Loucy (cell line): ENCODE measurements at regions not wholly inside any gene's neighbourhood (a gene's known extent, or its start where the extent isn't known, plus 50 kb on each side); places are given as distances from the start of the nearest gene placed in this dataset.

Experiments used
- H2AFZ ChIP-seq: fragments of 200-600 bp; sonication (generic); 2 replicates; pipeline ENCODE4 v1.6.0; 2016; ENCODE audit warnings: antibody characterized with exemption, mild to moderate bottlenecking, low read length, moderate library complexity
- H3F3A ChIP-seq: fragments of 200-600 bp; 2 replicates; pipeline ENCODE4 v1.6.0; 2016; ENCODE audit warnings: antibody characterized with exemption, low read depth, mild to moderate bottlenecking
- H3K27me3 ChIP-seq: fragments of 200-600 bp; sonication (generic); 2 replicates; pipeline ENCODE4 v1.6.1; 2014; ENCODE audit warnings: low read length, mild to moderate bottlenecking; ENCODE audit not compliant: insufficient read depth, poor library complexity, severe bottlenecking
- H3K36me3 ChIP-seq: fragments of 200-600 bp; sonication (generic); 2 replicates; pipeline ENCODE4 v1.6.1; 2016; ENCODE audit warnings: low read length; ENCODE audit not compliant: insufficient read depth
- H3K4me1 ChIP-seq: fragments of 200-600 bp; sonication (generic); 2 replicates; pipeline ENCODE4 v1.5.1; 2014; ENCODE audit warnings: low read length, mild to moderate bottlenecking; ENCODE audit not compliant: insufficient read depth, poor library complexity, severe bottlenecking
- H3K4me2 ChIP-seq: fragments of 200-600 bp; sonication (generic); 2 replicates; pipeline ENCODE4 v1.6.0; 2014; ENCODE audit warnings: antibody characterized with exemption, low read length, low read depth, mild to moderate bottlenecking; ENCODE audit not compliant: poor library complexity, severe bottlenecking
- H3K4me3 ChIP-seq: fragments of 200-600 bp; sonication (generic); 2 replicates; pipeline ENCODE4 v1.5.1; 2014; ENCODE audit warnings: low read length, mild to moderate bottlenecking, mixed read lengths; ENCODE audit not compliant: poor library complexity, severe bottlenecking
- H3K79me2 ChIP-seq: fragments of 200-600 bp; sonication (generic); 2 replicates; pipeline ENCODE4 v1.6.1; 2014; ENCODE audit warnings: low read length; ENCODE audit not compliant: insufficient read depth
- H3K9ac ChIP-seq: fragments of 200-600 bp; sonication (generic); 2 replicates; pipeline ENCODE4 v1.6.0; 2014; ENCODE audit warnings: mild to moderate bottlenecking, low read depth, low read length, moderate library complexity; ENCODE audit not compliant: poor library complexity, severe bottlenecking
- H3K9me2 ChIP-seq: fragments of 200-600 bp; sonication (generic); replicated peaks from 2 replicates; pipeline ENCODE4 v1.6.1; 2016; ENCODE audit warnings: low read depth, low read length, mixed read lengths
- H3K9me3 ChIP-seq: fragments of 200-600 bp; sonication (generic); 2 replicates; pipeline ENCODE4 v1.6.1; 2014; ENCODE audit warnings: mild to moderate bottlenecking, antibody characterized with exemption, low read length, low read depth; ENCODE audit not compliant: insufficient read depth
- H4K20me1 ChIP-seq: fragments of 200-600 bp; sonication (generic); 2 replicates; pipeline ENCODE4 v1.6.0; 2014; ENCODE audit warnings: antibody characterized with exemption, low read length, mild to moderate bottlenecking; ENCODE audit not compliant: insufficient read depth, poor library complexity, severe bottlenecking
- EZH2phosphoT487 ChIP-seq: fragments of 200-600 bp; IDR thresholded peaks from 2 replicates; pipeline ENCODE4 v1.6.1; 2018; ENCODE audit warnings: antibody characterized with exemption, mild to moderate bottlenecking, moderate library complexity, borderline replicate concordance
- TF ChIP-seq, protein P1 (sequence below): fragments of 200-600 bp; sonication (generic); conservative IDR thresholded peaks from 2 replicates; pipeline ENCODE4 v1.5.1; 2014; ENCODE audit warnings: mild to moderate bottlenecking, antibody characterized with exemption, low read length

DNA sequence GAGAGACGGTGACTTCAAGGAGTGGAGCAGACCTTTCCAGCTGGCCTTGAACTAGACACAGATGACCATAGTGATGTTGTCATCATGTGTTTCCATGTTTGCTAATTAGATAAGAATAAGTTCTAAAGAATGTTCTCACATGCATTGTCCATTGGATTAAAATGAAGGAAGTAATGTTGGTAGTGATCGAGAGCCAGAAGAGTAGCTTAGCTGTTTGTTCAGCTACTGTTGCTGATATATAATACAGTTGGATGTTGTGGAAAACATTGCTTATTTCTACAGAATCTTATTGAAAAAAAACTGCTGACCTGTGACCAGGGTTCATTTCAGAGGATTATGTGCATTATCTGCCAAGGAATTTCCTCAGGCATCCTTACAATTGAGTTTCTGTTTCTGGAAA, 249.1 kb upstream of the POGK start:
- Histone ChIP-seq H3K9me2 (no peaks in the 10 kb centered on the region), H3K79me2 (no peaks in the 10 kb centered on the region), H3K27me3 (no peaks in the 10 kb centered on the region), H3K36me3 (no peaks in the 10 kb centered on the region), H2AFZ (no peak overlapping the region), H3F3A (no peaks in the 10 kb centered on the region), H3K4me2 (no peak overlapping the region), H3K9me3 (no peaks in the 10 kb centered on the region), H3K4me1 (no peaks in the 10 kb centered on the region), H3K9ac (no peak overlapping the region), H4K20me1 (no peaks in the 10 kb centered on the region), H3K4me3 (no peak overlapping the region)
- no peak for TF ChIP-seq EZH2phosphoT487
- TF ChIP-seq, protein P1, sequence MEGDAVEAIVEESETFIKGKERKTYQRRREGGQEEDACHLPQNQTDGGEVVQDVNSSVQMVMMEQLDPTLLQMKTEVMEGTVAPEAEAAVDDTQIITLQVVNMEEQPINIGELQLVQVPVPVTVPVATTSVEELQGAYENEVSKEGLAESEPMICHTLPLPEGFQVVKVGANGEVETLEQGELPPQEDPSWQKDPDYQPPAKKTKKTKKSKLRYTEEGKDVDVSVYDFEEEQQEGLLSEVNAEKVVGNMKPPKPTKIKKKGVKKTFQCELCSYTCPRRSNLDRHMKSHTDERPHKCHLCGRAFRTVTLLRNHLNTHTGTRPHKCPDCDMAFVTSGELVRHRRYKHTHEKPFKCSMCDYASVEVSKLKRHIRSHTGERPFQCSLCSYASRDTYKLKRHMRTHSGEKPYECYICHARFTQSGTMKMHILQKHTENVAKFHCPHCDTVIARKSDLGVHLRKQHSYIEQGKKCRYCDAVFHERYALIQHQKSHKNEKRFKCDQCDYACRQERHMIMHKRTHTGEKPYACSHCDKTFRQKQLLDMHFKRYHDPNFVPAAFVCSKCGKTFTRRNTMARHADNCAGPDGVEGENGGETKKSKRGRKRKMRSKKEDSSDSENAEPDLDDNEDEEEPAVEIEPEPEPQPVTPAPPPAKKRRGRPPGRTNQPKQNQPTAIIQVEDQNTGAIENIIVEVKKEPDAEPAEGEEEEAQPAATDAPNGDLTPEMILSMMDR, result no peak

DNA sequence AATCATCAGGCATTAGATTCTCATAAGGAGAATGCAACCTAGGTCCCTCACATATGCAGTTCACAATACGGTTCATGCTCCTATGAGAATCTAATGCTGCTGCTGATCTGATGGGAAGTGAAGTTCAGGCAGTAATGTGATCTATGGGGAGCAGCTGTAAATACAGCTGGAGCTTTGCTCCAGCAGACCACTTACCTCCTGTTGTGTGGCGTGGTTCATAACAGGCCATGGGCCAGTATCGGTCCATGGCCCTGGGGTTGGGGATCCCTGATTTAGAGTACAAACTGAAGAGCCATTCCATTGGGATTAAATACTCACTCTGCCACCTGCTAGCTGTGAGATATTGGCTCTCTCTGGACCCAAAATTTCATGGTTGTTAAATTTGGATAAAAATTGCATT, 244.6 kb upstream of the POGK start:
- TF ChIP-seq EZH2phosphoT487, result no peak
- TF ChIP-seq, protein P1, result no peak
- Histone ChIP-seq H3K4me3 (no peak overlapping the region), H3K9me2 (no peaks in the 10 kb centered on the region)

DNA sequence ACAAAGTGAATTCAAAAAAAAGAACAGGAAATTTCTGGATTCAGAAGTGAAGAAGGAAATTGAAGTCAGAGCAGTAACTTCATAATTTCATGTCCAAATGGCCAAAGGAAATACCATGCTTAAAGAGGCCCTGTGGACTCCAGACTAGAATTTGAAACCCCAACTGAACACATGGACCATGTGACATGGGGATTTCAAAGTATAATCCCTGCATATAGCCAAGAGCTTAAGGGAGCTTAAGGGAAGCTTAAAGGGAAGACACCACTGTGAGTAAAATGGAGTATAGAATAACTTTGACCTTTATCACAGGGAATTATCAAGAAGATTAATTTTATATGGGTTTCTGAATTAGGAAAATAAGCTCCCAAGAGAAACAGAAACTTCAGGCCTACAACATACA, 241.8 kb upstream of the POGK start:
- Histone ChIP-seq H2AFZ (no peak overlapping the region), H3K36me3 (no peaks in the 10 kb centered on the region), H3K4me1 (no peaks in the 10 kb centered on the region), H3K9me3 (no peaks in the 10 kb centered on the region), H3K79me2 (no peaks in the 10 kb centered on the region), H3K27me3 (no peaks in the 10 kb centered on the region), H3K9ac (no peak overlapping the region), H3K9me2 (no peaks in the 10 kb centered on the region), H4K20me1 (no peaks in the 10 kb centered on the region), H3K4me2 (no peak overlapping the region), H3K4me3 (no peak overlapping the region), H3F3A (no peaks in the 10 kb centered on the region)
- TF ChIP-seq, protein P1, result no peak
- no peak for TF ChIP-seq EZH2phosphoT487

More for the DNA sequence above, 244.6 kb upstream of the POGK start:
- H3K36me3 ChIP-seq, result no peaks in the 10 kb centered on the region
- H3K4me1 ChIP-seq, result no peaks in the 10 kb centered on the region
- no peak overlapping the region for H3K9ac ChIP-seq
- no peak overlapping the region for H2AFZ ChIP-seq
- no peaks in the 10 kb centered on the region for H3K27me3 ChIP-seq
- no peaks in the 10 kb centered on the region for H3K79me2 ChIP-seq
- no peaks in the 10 kb centered on the region for H4K20me1 ChIP-seq
- no peaks in the 10 kb centered on the region for H3K9me3 ChIP-seq
- no peak overlapping the region for H3K4me2 ChIP-seq
- no peaks in the 10 kb centered on the region for H3F3A ChIP-seq
